Activated CD4-positive, alpha-beta T cell treated with anti-CD3 and anti-CD28 coated beads, Interleukin-2, Interleukin-4, amounts not matched to agents 100 ng/mL and 50 ng/mL, durations not matched to agents 16 hours and 8 hours (primary cell): ENCODE measurements at regions not wholly inside any gene's neighbourhood (a gene's known extent, or its start where the extent isn't known, plus 50 kb on each side); places are given as distances from the start of the nearest gene placed in this dataset.
A peak's percentile ranks its signal among the peaks of the same experiment; 100 is the strongest.
"Not testable (repeated sequence)": the region's sequence is repeated elsewhere in the genome, so short reads cannot be mapped to it uniquely, and the experiment has no call there.

Experiments used
- DNase-seq: peaks from one replicate; pipeline ENCODE4 v3.0.0-alpha.2; 2020; ENCODE audit warnings: low spot score

- no peak for DNase-seq
Observed at GRCh38 chr11:37511425-37511933, 913.4 kb upstream of the RAG2 start.

GRCh38 chr11:37509506-37509905 is 911.5 kb upstream of the RAG2 start:
- no peak for DNase-seq

- DNase-seq: no peak
Observed at GRCh38 chr11:37506531-37506930, 908.5 kb upstream of the RAG2 start.

GRCh38 chr11:37505406-37505805 is 907.4 kb upstream of the RAG2 start:
- DNase-seq: no peak

GRCh38 chr11:37504921-37505320 is 906.9 kb upstream of the RAG2 start:
- no peak for DNase-seq

- DNase-seq: peak; percentile 43
Observed at GRCh38 chr11:37504060-37504611, 906.1 kb upstream of the RAG2 start.

GRCh38 chr11:37503411-37504059 is 905.5 kb upstream of the RAG2 start:
- no peak for DNase-seq

GRCh38 chr11:37502202-37502601 is 904.2 kb upstream of the RAG2 start:
- DNase-seq: no peak

GRCh38 chr11:37500425-37500824 is 902.4 kb upstream of the RAG2 start:
- no peak for DNase-seq

- DNase-seq: no peak
Observed at GRCh38 chr11:37497326-37497725, 899.3 kb upstream of the RAG2 start.

GRCh38 chr11:37496201-37496600 is 898.2 kb upstream of the RAG2 start:
- DNase-seq: no peak

GRCh38 chr11:37484298-37484697 is 886.3 kb upstream of the RAG2 start:
- no peak for DNase-seq

GRCh38 chr11:37483761-37484160 is 885.7 kb upstream of the RAG2 start:
- no peak for DNase-seq

GRCh38 chr11:37474889-37475288 is 876.9 kb upstream of the RAG2 start:
- DNase-seq: no peak

GRCh38 chr11:37468344-37468743 is 870.3 kb upstream of the RAG2 start:
- no peak for DNase-seq

GRCh38 chr11:37465221-37465620 is 867.2 kb upstream of the RAG2 start:
- no peak for DNase-seq

- DNase-seq: no peak
Observed at GRCh38 chr11:37459456-37459855, 861.4 kb upstream of the RAG2 start.

- DNase-seq: no peak
Observed at GRCh38 chr11:37456746-37457145, 858.7 kb upstream of the RAG2 start.

- no peak for DNase-seq
Observed at GRCh38 chr11:37451903-37452302, 853.9 kb upstream of the RAG2 start.

GRCh38 chr11:37450613-37451012 is 852.6 kb upstream of the RAG2 start:
- peak; percentile 13 for DNase-seq

- peak; percentile 1 for DNase-seq
Observed at GRCh38 chr11:37449146-37449545, 851.1 kb upstream of the RAG2 start.

- no peak for DNase-seq
Observed at GRCh38 chr11:37442576-37442975, 844.5 kb upstream of the RAG2 start.

- not testable (repeated sequence) for DNase-seq
Observed at GRCh38 chr11:37431633-37432230, 833.7 kb upstream of the RAG2 start.
